ENCODE measurements at regions not wholly inside any gene's neighbourhood (a gene's known extent, or its start where the extent isn't known, plus 50 kb on each side); places are given as distances from the start of the nearest gene placed in this dataset.

DNA sequence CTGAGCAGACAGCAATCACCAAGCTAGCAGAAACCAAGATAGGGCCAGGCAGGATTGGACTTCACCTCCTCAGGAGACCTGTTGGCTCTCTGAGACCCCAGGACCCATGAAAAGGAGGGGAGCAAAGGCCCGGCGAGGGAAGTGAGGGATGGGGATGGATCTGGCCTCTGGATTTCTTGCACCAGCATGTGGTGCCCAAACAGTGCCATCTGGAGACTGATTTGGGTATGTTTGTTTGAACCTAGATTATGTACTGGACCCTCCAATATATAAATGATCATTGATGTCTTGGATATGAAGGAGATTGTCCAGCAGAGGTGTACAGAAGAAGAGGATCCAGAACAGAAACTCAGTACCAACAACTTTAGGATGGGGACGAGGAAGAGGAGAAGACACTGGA is 83.4 kb upstream of the LY86 start:
- TF ChIP-seq POLR2AphosphoS5 (IDR thresholded peaks at IDR 0.05; ENCODE audit: low read depth, low read length) (no peak), TCF7L2 (IDR thresholded peaks at IDR 0.05; ENCODE audit: low read depth, low read length) (no peak)
- TF ChIP-seq, protein P1, sequence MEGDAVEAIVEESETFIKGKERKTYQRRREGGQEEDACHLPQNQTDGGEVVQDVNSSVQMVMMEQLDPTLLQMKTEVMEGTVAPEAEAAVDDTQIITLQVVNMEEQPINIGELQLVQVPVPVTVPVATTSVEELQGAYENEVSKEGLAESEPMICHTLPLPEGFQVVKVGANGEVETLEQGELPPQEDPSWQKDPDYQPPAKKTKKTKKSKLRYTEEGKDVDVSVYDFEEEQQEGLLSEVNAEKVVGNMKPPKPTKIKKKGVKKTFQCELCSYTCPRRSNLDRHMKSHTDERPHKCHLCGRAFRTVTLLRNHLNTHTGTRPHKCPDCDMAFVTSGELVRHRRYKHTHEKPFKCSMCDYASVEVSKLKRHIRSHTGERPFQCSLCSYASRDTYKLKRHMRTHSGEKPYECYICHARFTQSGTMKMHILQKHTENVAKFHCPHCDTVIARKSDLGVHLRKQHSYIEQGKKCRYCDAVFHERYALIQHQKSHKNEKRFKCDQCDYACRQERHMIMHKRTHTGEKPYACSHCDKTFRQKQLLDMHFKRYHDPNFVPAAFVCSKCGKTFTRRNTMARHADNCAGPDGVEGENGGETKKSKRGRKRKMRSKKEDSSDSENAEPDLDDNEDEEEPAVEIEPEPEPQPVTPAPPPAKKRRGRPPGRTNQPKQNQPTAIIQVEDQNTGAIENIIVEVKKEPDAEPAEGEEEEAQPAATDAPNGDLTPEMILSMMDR (IDR thresholded peaks at IDR 0.05): no peak
